C1 segment of cervical spinal cord (tissue), 14 donors: ENCODE measurements at regions not wholly inside any gene's neighbourhood (a gene's known extent, or its start where the extent isn't known, plus 50 kb on each side); places are given as distances from the start of the nearest gene placed in this dataset.
"Not testable (repeated sequence)": the region's sequence is repeated elsewhere in the genome, so short reads cannot be mapped to it uniquely, and the experiment has no call there.

Source experiments
- DNase-seq, 14 donors: peaks; one replicate each; lab custom pipeline; 2025; lab: John Stamatoyannopoulos, UW

DNA sequence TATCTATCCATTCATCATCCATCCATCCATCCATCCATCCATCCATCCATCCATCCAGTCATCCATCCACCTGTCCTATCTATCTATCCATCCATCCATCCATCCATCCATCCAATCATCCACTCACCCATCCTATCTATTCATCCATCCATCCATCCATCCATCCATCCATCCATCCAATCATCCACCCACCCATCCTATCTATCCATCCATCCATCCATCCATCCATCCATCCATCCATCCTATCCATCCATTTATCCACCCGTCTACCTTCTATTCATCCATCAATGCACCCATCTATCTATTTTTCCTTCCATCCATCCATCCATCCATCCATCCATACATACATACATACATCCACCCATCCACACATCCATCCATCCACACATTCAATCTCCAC lies 540.1 kb downstream of the TBC1D22A start:
- not testable (repeated sequence) for DNase-seq

DNA sequence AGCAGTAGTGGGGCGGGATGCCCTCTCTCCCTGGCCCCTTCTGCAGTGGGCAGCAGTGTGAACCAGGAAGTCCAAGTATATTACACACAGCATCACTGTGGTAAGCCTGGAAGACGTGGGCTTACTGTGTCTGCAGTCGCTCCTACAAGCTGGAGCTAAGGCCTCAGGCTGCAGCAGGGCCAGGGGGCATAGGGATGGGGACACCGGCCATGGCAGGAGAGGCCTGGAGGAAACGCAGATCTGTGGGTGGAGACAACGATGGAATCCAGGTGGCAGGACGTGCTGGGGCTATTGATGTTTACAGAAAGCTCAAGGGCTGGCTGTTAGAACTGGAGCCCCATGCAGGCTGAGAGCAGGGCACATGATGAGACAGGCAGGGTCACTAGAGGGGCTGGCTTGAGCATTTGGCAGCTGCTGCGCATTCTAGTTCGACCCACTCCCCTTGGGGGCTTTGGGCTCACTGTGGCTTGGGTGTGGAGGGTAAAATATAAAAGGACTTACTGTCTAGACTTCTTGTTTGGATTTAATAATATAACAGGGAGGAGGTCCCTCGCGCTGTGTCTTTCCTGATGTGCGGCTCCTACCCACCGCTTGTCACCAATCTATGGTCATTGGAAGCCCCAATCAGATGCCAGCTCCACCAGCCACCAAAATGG lies 539.5 kb downstream of the TBC1D22A start:
- no peak for DNase-seq

DNA sequence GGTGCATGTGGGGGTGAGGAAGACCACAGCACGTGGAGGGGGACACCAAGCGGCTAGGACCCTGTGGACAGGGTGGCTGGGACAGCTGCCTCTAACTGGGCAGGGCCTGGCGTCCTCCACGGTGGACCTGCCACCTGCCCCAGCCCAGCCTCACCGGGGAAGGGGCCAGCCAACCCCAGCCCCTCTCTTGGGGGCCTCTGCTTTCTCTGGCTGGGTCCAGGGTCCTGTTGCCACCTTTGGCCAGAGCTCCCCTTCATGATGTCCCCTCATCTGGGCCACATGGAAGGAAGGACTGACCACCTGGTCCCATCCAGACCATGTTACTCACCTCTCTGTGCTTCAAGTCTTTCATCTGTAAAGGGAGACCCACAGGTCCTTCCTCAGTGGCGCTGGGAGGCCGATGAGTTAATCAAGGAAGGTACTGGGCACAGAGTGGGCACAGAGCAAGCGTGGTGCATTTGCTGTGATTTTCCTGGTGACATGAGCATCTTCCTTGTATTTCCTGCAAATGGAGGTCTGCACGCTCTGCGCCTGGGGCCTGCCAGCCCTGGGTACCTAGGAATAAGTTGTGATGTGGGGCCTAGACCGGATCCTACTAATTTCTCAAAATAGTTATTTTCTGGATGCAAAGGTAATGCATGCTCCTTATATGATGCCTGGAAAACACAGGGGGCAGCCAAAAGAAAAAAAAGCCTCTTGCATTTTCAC lies 538.4 kb downstream of the TBC1D22A start:
- DNase-seq, result no peak

DNA sequence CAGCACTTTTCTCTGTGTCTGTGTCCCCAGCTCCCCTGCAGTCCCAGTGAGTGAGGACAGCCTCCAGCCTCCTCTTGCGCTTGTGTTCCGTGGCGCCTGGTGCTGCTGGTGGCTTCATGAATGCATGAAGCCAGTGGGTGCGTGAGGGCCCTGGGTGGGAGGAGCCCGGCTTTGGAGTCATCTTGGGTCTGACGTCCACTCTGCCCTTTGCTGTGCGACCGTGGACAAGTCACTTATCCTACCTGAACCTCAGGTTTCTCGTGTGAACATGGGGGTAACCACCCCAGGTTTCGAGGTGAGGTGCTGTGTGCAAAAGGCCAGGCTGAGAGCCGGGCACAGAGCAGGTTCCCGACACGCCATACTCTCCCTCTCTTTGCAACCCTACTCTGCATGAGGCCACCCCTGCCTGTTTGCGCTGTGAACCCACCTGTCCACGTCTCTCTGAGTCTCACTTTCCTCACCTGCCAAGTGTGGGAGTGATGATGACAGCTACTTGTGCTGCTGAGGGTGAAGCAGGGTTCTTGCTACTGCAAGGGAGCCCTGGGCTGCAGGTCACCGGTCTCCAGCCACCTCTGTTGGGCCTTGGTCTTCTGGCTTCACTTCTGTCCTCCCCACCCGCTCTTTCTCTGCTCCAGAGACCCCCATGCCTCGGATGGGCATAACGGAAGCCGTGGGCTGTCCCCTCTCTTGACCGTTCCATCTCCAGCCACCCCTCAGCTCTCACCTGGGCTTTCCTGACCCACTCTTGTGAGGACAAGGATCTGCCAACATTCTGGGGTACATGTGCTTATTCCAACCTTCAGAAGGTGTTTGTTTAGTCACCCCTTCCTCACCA lies 537.6 kb downstream of the TBC1D22A start:
- no peak for DNase-seq

DNA sequence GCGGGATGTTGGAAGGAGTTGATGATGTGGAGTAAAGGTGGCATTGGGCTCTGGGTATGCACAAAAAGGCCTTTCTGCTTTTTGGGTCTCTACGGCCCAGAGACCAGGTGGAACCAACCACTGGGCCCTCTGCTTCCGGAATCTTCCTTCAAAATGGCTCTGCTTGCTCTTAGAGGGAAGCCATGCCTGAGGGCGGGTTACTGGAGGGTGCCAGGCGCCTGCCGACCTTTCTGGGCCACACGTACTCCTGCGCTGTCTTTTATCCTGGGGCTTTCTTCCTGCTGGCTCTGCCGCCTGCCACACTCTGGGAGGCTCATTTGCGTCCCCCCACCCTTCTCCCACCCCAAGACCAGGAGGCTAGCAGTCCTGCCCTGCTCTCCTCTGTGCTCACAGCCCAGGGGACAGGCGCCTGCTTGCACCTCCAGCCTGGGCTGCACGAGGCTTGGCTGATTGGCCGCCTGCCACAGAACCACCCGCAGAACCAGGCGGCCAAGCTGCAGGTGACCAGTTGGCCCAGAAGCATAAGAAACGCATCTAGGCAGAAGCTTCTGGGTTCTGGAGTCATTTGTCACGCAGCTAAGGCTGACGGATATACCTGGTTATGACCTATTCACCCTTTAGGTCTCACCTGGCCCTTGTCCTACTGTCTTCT lies 536.9 kb downstream of the TBC1D22A start:
- no peak for DNase-seq

DNA sequence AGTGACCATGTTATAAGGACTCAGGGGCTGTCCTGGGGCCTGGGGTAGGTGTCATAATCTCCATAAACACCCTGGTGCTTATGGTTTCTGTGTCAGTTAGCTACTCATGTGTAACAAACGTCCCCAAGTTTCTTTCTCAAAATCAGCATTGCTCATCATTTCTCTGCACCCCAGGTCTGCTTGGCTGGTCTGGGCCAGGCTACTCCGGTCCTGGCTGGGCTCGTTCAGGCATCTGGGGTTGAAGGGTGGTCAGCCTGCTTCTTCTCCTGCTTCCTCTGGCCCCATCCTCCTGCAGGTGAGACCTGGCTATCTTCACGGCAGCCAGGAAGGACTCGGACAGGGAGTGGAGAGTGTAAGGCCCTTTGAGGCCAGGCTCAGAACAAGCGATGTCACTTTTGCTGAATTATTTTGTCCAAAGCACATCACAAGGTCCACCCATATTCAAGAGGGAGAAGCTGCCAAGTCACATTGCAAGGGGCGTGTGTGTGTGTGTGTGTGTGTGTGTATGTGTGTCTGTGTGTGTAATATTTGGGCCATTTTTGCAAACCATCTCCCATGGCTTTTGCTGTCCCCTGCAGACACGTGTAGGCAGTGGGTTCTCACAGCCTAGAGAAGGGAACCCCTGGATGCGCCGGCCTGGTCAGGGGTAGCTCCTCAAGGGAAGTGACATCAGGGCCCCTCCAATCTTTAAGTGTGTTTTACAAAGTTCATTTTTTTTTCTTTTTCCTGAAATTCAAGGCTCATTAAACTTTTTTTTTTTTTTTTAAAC lies 535.8 kb downstream of the TBC1D22A start:
- DNase-seq, result no peak

DNA sequence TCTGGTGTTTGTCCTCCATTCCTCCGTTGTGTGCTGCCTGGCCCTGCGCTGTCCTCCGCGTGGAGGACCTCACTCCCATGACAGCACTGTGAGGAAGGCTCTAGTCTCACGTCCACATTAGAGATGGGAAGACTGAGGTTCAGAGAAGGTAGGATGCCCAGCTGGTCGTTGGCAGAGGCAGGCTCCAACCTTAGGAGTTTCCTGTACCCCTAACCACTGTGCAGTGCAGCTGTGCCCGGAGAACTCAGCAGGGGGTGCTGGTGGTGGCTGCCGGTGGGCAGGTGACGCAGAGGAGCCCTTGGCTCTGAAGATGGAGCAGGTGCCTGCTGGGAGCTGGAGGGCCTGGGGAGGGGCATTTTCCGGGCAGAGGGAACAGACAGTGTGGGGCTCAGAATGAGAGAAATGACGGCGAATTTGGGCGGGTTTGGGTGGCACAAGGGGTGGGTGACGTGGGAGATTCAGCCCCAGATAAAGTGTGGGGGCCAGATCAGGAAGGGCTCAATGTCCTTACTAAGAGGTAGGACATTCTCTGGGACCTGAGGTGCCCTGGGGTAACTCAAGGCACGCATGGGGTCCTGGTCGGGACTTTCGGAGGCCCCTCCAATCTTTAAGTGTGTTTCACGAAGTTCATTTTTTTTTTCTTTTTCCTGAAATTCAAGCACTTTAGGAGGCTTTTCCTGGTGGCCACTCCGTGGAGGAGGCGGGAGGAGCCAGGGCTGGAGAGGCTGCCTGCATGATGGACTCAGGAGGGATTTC lies 535.0 kb downstream of the TBC1D22A start:
- no peak for DNase-seq

DNA sequence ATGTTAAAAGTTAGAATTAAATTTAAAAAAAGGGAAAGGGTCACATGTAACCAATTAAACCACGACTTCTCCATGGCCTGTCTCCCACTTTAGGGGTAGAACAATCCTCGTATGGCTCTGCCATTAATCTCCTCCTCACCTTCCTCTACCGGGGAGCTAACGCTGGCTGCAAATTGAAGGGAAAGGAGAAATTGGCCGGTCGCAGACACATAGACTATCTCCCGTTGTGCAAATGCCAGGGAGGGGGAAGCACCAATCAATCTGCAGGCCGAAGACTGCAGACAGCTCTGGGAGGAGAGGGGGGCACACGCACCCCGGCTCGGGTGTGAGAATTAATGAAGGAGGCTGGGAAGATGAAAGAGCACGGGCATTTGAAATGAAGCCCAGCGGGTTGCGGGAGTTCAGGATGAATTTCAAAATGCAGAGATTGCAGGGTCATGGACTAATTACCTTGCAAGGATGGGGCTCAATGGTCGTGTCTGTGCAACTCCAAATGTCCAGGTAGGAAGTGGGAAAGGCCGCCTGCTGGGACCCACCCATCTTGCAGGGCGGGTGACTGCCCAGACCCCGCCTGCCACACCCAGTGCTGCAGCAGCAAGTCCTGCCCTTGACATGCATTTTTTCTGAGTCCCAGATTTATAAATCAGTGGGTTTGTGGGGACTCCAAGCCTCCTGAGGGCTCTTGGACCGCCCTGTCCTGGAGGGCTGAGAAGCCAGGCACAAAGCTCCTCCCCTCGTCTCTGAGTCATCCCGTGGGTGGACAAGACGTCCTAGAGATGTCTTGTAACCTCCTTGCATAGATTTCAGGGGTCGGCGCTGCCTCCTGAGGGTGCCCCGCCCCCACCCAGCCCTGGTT lies 534.2 kb downstream of the TBC1D22A start:
- no peak for DNase-seq

DNA sequence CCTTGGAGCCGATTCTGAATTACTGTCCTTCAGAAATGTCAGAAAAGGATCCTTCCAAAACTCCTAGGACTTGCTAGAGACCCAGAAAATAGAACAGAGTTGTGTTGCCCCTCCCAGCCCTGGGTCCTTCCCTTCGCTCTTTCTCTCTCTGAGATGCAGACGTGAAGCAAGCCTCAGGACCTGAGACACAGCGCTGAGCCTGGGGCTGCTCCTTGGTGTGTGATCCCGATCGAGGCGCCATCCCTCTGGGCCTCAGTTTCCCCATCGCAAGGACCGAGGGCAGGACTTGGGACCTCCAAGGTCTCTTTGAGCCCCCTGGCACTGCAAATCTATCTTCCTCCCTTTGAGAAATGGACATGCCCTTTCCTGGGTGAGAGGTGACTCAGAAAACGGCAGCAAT lies 533.5 kb downstream of the TBC1D22A start:
- no peak for DNase-seq

DNA sequence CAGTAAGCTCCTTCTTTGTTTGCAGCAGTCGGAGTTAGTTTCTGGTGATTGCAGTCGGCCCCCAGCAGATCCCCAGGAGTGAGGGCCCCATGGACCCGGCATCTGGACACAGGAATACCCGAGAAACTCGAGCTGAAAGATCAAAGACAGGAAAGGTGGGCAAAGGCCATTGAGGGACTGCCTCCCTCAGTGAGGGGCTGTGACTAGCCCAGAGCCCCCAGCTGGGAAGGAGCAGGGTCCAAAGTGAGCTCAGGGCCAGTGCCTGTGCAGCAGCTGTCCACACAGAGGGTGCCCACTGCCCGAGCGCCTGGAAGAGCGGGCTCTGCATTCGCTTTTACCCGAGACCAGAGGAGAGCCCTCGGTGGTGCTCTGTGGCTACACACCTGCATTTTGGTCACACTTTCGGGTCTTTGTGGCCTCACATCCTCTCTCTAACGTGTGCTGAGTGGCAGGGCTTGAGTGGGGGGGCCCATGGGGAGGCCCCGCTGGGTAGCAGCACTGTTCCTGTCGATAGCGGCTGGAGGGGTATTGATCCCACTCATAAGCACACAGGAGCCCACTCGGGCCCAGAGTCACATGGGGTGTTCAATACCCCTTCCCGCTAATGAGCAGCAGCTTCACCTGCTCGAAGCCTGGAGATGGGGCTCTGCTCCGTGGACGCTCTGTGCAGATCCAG lies 532.9 kb downstream of the TBC1D22A start:
- DNase-seq, result no peak

DNA sequence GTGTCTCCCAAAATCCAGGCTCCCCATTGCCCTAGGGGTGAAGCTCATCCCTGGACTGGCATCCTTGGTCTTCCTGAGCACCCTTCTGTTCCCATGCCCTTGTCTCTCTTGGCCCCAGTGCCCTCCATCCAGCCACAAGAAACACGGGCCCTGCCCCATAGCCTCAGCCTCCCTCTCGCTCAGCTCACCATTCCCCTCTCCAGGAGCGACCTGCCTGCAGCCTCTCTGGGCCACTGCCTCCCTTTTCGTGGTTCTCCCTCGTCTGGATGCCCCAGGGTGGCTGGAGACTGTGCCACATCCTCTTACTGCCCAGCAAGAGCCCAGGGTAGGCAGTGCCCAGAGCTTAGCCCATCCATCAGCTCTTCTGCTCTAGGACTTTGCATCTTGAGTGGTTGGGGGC lies 532.1 kb downstream of the TBC1D22A start:
- no peak for DNase-seq

DNA sequence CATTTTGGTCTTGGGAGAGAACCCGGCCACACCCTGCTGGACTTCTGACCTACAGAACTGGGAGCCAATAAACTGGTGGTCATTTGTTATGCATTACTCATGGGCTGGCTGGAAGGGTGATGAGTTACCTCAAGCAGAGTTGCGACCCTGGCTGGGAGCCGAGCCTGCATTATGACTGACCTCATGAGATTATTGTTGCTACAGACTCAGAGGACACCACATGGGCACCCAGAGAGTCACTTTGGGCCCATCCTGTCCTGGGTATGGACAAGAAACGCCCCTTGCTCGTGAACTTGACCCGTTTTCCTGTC lies 531.7 kb downstream of the TBC1D22A start:
- DNase-seq, result no peak

DNA sequence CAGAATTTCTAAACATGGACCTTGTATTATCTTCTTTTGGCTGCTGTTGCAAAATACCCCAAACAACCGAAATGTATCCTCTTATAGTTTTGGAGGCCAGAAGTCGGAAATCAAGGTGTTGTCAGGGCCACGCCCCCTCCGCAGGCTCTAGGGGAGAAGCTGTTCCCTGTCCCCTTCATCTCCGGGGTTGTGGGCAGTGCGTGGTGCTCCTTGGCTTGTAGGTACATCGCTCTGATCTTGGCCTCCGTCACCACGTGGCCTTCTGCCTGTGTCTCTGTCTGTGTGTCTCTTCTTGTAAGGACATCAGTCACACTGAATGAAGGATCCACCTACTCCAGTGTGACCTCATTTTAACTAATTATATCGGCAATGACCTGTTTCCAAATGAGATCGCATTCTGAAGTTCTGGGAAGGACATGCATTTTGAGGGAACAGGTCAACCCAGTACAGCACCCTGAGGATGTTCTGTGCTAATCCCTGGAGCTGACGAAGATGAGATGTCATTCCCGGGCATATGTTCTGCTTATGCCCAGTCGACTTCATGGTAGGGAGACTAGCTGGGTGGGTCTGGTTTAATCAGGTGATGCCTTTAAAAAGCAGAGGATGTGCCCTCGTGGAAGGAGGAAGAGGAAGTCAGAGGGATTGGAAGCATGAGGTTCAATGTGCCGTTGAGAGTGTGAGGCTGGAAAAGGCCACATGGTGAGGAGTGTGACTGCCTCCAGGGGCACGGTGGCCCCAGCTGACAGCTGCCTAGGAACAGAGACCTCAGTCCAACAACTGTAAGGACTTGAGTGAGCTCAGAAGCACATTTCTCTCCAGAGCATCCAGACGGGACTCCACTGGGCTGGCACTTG lies 531.1 kb downstream of the TBC1D22A start:
- no peak for DNase-seq

DNA sequence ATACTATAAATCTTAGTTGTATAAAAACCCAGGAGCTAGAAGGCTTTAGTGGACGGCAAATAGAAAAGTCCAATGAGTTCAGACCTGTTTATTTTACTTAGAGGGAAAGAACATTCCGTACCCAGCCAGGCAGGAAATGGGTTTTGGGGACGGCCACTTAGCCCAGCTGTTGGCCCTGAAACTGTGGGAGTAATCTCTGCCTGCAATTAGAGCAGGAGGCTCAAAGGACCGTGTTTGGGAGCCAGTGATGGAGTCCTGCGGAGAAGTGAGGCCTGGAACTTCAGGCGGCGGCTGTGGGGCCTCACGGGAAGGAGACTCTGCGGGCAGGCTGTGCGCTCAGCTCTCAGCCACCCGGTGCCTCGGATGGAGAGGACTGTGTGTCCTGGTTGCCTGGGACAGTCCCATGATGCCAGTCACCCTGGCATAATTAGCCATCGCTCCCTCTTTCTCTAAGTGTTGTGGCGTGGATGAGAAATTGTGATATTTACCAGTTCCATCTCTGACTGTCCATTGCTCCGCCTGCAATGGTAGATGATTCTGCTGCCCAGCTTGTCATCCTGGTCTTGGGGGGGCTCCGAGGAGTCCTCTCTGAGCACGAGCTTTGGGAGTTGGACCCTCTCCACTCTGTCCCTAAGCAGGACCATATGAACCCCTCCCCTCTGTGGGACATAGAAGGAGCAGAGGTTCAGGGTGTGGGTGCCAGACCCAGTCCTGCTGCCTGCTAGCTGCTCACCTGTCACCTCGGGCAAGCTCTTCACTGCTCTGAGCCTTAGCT lies 530.3 kb downstream of the TBC1D22A start:
- DNase-seq, result no peak

DNA sequence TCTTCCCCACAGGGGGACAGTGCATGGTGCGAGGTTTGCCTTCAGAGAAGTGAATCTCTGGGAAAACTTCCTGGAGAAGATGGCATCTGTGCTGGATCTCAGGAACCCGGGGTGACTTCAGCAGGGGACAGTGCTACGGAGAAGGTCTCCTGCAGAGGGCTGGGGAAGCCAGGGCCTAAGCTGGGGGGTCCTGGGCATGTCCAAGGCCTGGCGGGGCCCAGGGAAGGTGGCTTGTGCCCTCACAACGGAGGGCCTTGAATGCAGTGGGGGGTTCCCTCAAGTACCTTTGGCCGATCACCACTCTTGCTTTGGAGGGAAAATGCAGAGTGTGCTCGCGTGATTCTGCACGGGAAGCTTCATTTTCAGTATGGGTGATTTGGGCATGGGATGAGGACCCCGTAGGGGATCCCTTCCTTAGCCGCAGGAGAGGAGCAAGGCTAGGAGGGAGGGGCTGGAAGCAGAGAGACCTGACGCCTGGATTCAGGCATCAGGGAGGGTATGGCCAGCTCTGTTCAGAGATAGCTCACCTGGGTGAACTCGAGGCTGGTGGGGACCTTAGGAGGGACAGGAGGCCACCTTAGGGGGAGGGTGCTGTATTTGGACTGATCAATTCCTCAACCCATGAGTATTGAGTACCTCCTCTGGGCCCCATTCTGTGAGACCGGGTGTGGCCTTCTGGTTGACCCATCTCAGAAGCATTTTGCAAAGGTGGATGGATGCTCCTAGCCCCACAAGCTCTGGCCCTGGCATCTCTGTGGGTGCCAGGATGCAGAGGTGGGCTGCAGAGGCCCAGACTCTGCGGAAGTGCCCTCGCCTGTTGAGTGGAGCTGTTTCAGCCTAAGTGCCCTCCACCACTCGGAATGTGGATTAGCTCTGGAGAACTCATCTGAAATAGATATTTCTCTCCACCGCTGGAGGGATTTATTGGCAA lies 529.4 kb downstream of the TBC1D22A start:
- no peak for DNase-seq

DNA sequence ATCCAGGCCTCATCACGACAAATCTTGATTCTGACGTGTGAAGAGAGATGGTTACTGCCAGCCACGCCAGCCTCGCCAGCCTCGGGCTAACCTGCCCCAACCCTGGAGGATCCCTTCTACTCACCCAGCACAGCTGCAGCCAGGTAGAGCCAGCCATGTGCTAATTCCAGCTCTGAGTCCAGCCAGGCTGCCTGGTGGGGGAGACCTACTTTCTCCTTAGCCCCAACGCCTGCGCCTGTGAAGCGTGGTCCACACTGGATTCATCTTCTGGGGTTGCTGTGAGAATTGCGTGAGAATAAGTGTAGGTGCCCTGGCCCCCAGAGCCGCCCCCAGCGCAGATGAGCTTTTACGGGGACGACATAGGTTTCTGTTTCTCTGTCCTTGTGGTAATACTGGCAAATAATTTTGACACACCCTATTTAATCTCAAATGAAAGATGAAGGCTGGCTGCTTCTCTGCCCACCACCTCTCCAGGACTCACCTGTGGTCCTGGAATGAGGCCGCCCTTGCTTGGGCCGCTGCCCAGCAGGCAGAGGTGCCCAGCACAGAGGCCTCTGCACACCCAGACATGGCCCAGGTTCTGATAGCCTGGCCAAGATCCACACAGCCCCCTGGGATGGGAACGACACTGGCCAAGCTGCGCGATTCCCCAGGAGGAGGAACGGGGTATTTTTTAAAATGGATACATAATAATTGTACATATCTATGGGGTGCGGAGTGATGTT lies 528.4 kb downstream of the TBC1D22A start:
- no peak for DNase-seq
